Bone marrow (tissue), 2 donors: ENCODE measurements at regions not wholly inside any gene's neighbourhood (a gene's known extent, or its start where the extent isn't known, plus 50 kb on each side); places are given as distances from the start of the nearest gene placed in this dataset.

Source experiments
- DNase-seq, 2 donors: peaks; one replicate each; lab custom pipeline; 2025; lab: John Stamatoyannopoulos, UW

GRCh38 chr20:40957265-40957760 lies 71.3 kb upstream of the TOP1 start:
- no peak for DNase-seq

- no peak for DNase-seq
These were observed 70.0 kb upstream of the TOP1 start for GRCh38 chr20:40958598-40958997.

GRCh38 chr20:40959325-40960092 lies 69.1 kb upstream of the TOP1 start:
- no peak for DNase-seq

- no peak for DNase-seq
These were observed 68.5 kb upstream of the TOP1 start for GRCh38 chr20:40960101-40960500.

GRCh38 chr20:40960521-40960956 lies 68.1 kb upstream of the TOP1 start:
- no peak for DNase-seq

GRCh38 chr20:40961176-40961575 lies 67.4 kb upstream of the TOP1 start:
- no peak for DNase-seq

GRCh38 chr20:40961686-40962640 lies 66.7 kb upstream of the TOP1 start:
- no peak for DNase-seq

GRCh38 chr20:40962733-40963504 lies 65.7 kb upstream of the TOP1 start:
- DNase-seq, result peak; percentile 33 to 45

GRCh38 chr20:40963505-40963845 lies 65.1 kb upstream of the TOP1 start:
- no peak for DNase-seq

GRCh38 chr20:40965671-40966070 lies 63.0 kb upstream of the TOP1 start:
- no peak for DNase-seq

GRCh38 chr20:40966103-40966502 lies 62.5 kb upstream of the TOP1 start:
- no peak for DNase-seq

GRCh38 chr20:40966516-40967185 lies 62.0 kb upstream of the TOP1 start:
- DNase-seq, result no peak

GRCh38 chr20:40967700-40968099 lies 60.9 kb upstream of the TOP1 start:
- no peak for DNase-seq

- DNase-seq, result peak; percentile 64 to 71
These were observed 59.6 kb upstream of the TOP1 start for GRCh38 chr20:40968816-40969562.

GRCh38 chr20:40970218-40970617 lies 58.4 kb upstream of the TOP1 start:
- DNase-seq, result no peak

- DNase-seq, result no peak
These were observed 51.4 kb upstream of the TOP1 start for GRCh38 chr20:40977218-40977617.

- no peak for DNase-seq
These were observed 49.9 kb upstream of the TOP1 start for GRCh38 chr20:40978761-40979160.
